ENCODE measurements at regions not wholly inside any gene's neighbourhood (a gene's known extent, or its start where the extent isn't known, plus 50 kb on each side); places are given as distances from the start of the nearest gene placed in this dataset.

DNA sequence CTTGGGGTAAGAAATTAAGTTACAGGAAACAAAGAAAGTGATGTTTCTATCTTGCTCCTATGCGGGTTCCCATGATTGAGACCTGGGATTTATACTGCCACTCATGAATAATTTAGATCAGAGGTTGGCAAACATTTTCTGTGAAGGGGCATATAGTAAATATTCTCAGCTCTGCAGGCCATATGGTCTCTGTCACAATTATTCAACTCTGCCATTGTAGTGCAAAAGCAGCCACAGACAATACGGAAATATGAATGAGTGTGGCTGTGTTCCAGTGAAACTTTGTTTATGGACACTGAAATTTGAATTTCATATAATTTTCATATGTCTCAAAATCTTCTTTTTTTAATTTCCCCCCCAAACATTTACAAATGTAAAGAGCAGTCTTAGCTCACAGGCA is 127.2 kb downstream of the FOXD2 start:
- in situ Hi-C loops (cut with HindIII; ENCODE audit: low sequenced_read_pairs) = no loop called here
- TF ChIP-seq, protein P1, sequence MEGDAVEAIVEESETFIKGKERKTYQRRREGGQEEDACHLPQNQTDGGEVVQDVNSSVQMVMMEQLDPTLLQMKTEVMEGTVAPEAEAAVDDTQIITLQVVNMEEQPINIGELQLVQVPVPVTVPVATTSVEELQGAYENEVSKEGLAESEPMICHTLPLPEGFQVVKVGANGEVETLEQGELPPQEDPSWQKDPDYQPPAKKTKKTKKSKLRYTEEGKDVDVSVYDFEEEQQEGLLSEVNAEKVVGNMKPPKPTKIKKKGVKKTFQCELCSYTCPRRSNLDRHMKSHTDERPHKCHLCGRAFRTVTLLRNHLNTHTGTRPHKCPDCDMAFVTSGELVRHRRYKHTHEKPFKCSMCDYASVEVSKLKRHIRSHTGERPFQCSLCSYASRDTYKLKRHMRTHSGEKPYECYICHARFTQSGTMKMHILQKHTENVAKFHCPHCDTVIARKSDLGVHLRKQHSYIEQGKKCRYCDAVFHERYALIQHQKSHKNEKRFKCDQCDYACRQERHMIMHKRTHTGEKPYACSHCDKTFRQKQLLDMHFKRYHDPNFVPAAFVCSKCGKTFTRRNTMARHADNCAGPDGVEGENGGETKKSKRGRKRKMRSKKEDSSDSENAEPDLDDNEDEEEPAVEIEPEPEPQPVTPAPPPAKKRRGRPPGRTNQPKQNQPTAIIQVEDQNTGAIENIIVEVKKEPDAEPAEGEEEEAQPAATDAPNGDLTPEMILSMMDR (IDR thresholded peaks at IDR 0.05; ENCODE audit: low read depth, low read length, missing control alignments) = no peak
- H3K4me3 ChIP-seq (ENCODE audit: low read depth, low read length) = no peak overlapping the region
- no peak for DNase-seq (ENCODE audit: low read depth)

DNA sequence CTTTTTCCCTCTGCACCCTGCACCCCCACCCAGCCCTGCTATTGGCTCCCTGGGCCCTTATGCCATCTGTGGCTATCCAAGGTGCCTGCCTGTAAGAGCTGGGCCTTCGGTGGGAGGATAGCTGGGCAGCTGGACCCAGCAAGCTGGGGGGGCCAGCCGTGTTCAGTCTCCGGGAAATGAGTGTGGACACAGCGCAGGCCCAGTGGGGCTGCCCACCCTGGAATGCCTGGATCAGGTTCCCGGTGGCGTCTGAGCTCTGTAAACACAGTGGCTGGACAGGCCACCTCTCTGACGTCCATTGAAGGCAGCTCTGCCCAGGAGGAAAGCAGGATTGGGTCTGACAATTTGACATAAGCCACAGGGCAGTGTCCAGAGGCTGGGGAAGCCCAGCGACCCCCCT is 127.8 kb downstream of the FOXD2 start:
- TF ChIP-seq, protein P1 (IDR thresholded peaks at IDR 0.05; ENCODE audit: low read depth, low read length, missing control alignments) = no peak
- no peak overlapping the region for H3K4me3 ChIP-seq (ENCODE audit: low read depth, low read length)
- in situ Hi-C loops (cut with HindIII; ENCODE audit: low sequenced_read_pairs) = no loop called here
- DNase-seq (ENCODE audit: low read depth) = no peak

DNA sequence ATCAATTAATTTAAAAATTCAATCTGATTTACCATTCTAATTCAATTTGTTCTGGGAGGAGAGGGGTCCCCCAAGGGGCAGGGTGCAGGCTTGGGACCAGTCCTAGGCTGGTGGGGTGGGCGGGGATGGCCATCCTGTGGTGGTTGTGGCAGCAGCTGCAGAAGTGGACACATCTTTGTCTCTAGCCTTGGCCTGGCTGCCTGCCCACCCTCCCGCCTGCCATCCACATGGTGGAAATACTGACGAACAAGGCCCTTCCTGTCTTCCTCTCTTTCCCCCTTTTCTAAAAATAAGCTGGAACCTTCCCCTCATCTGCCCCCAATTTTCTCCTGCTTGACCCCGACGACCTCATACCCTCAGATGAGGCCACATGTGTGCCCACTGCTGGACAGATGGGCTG is 130.9 kb downstream of the FOXD2 start:
- TF ChIP-seq, protein P1 (IDR thresholded peaks at IDR 0.05; ENCODE audit: low read depth, low read length, missing control alignments) = no peak
- no peak overlapping the region for H3K4me3 ChIP-seq (ENCODE audit: low read depth, low read length)
- no peak for DNase-seq (ENCODE audit: low read depth)
- in situ Hi-C loops (cut with HindIII; ENCODE audit: low sequenced_read_pairs) = no loop called here

DNA sequence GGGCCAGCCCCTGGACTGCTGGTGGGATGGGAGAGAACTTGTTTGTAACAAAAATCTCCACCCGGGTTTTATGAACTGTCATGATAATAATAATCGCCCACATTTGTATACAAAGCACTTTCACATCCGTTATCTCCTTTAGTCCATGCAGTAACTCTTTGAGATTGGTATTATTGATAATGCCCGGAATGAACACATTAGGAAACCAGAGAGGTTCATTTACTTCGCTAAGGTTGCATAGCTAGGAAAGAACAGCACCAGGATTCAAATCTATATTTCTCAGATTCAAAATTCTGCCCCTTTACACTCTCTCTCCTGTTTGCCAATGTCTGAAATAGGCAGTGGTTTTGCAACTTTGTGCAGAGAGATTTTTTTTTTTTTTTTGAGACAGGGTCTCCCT is 131.4 kb downstream of the FOXD2 start:
- DNase-seq (ENCODE audit: low read depth) = no peak
- in situ Hi-C loops (cut with HindIII; ENCODE audit: low sequenced_read_pairs) = no loop called here
- TF ChIP-seq, protein P1 (IDR thresholded peaks at IDR 0.05; ENCODE audit: low read depth, low read length, missing control alignments) = no peak

DNA sequence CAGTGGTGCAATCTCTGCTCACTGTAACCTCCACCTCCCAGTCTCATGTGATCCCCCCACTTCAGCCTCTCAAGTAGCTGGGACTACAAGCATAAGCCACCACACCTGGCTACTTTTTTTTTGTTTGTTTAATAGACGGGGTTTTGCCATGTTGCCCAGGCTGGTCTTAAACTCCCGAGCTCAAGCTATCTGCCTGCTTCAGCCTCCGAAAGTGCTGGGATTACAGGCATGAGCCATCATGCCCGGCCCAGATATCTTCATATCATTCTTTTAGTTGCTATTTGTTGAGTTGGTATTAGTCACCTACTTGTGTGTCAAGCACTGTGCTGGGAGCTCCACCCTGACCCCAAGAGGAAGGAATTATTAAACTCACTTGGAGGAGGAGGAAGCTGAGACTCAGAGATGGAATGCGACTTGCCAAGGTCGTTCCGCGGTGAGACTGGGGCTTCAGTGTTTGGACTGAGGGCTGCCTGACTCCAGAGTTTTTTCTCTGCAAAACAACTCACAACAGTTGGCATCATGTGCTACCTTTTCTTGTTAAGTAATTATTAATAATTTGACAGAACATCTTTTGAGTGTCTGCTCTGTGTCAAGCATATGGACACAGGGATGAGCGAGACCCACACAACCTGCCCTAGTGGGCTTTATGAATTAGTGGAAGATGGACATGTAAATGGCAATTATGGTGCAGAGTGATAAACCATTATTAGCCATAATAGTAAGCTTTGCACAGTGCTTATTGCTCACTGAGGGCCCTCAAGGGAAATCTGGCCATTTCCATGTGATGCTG is 132.0 kb downstream of the FOXD2 start:
- TF ChIP-seq, protein P1 (IDR thresholded peaks at IDR 0.05; ENCODE audit: low read depth, low read length, missing control alignments) = peak; percentile 28
- no peak overlapping the region for H3K4me3 ChIP-seq (ENCODE audit: low read depth, low read length)
- DNase-seq (ENCODE audit: low read depth) = peak; percentile 23
- in situ Hi-C loops (cut with HindIII; ENCODE audit: low sequenced_read_pairs) = no loop called here

More for the DNA sequence above, 131.4 kb downstream of the FOXD2 start:
- H3K4me3 ChIP-seq (ENCODE audit: low read depth, low read length) = no peak overlapping the region

DNA sequence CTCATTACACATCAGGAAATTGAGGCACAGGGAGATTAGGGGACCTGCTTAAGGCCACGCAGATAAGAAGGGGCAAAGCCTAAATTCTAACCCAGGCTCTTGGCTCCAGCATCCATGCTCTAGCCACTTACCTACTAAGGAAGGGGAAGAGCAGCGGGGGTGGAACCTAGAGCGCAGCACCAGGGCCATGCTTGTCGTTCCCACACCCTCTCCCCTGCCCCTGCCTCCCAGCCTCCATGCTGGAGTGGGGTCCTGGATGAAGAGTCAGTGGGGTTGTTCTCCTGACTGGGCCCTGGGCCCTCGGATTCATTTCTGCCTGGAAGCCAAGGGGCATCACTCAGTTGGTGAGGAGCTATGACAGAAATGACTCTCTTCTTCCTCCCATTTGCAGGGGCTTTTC is 133.3 kb downstream of the FOXD2 start:
- TF ChIP-seq, protein P1 (IDR thresholded peaks at IDR 0.05; ENCODE audit: low read depth, low read length, missing control alignments) = no peak
- in situ Hi-C loops (cut with HindIII; ENCODE audit: low sequenced_read_pairs) = no loop called here
- no peak overlapping the region for H3K4me3 ChIP-seq (ENCODE audit: low read depth, low read length)
- no peak for DNase-seq (ENCODE audit: low read depth)
